Neuronal stem cell (in vitro differentiated cells): ENCODE measurements at regions not wholly inside any gene's neighbourhood (a gene's known extent, or its start where the extent isn't known, plus 50 kb on each side); places are given as distances from the start of the nearest gene placed in this dataset. TPM values are rescaled to one million over a fixed set of nuclear protein-coding genes. Genes with fewer than 3 reads are reported as not detected.
"Not testable (repeated sequence)": the region's sequence is repeated elsewhere in the genome, so short reads cannot be mapped to it uniquely, and the experiment has no call there.

Experiments used
- DNase-seq: peaks from one replicate; pipeline ENCODE4 v3.0.0-alpha.2; 2013; ENCODE audit warnings: low spot score
- H2AFZ ChIP-seq: one replicate; pipeline ENCODE4 v1.6.1; 2013; ENCODE audit warnings: mild to moderate bottlenecking, low read length, inconsistent platforms
- H2AK5ac ChIP-seq: 2 replicates; pipeline ENCODE4 v1.6.1; 2013; ENCODE audit warnings: low read depth, mild to moderate bottlenecking, inconsistent platforms, low read length, moderate library complexity, mixed read lengths
- H2BK120ac ChIP-seq: 2 replicates; pipeline ENCODE4 v1.6.1; 2013; ENCODE audit warnings: low read depth, mild to moderate bottlenecking, inconsistent platforms, low read length, moderate library complexity, mixed read lengths
- H2BK12ac ChIP-seq: one replicate; pipeline ENCODE4 v1.6.1; 2013; ENCODE audit warnings: low read length, inconsistent platforms
- H2BK15ac ChIP-seq: 2 replicates; pipeline ENCODE4 v1.6.1; 2013; ENCODE audit warnings: mild to moderate bottlenecking, low read length, inconsistent platforms, mixed read lengths
- H2BK5ac ChIP-seq: one replicate; pipeline ENCODE4 v1.6.1; 2013; ENCODE audit warnings: inconsistent platforms, mild to moderate bottlenecking, low read length, moderate library complexity
- H3K14ac ChIP-seq: one replicate; pipeline ENCODE4 v1.6.1; 2013; ENCODE audit warnings: low read length, inconsistent platforms
- H3K18ac ChIP-seq: 2 replicates; pipeline ENCODE4 v1.6.1; 2013; ENCODE audit warnings: low read length, inconsistent platforms
- H3K23ac ChIP-seq: 2 replicates; pipeline ENCODE4 v1.6.1; 2013; ENCODE audit warnings: low read depth, mild to moderate bottlenecking, mixed read lengths, low read length, inconsistent platforms; ENCODE audit not compliant: poor library complexity
- H3K27ac ChIP-seq: replicated peaks from 3 replicates; pipeline ENCODE4 v1.5.1; 2013; ENCODE audit warnings: low read length, inconsistent platforms
- H3K27me3 ChIP-seq, 3 experiments: 2 replicates each; pipeline ENCODE4 v1.6.1; 2013; ENCODE audit warnings: low read length in 3 of 3, mild to moderate bottlenecking in 2 of 3, inconsistent platforms in 1 of 3, low read depth in 1 of 3, mixed read lengths in 1 of 3, moderate library complexity in 1 of 3; ENCODE audit not compliant: control insufficient read depth in 3 of 3, insufficient read depth in 3 of 3
- H3K36me3 ChIP-seq, 2 donors: replicated peaks in 1 of 2; 2 replicates each; pipeline ENCODE4 v1.6.1; 2013; ENCODE audit warnings: low read length in 2 of 2; ENCODE audit not compliant: control insufficient read depth in 2 of 2, insufficient read depth in 2 of 2
- H3K4ac ChIP-seq: 2 replicates; pipeline ENCODE4 v1.6.1; 2013; ENCODE audit warnings: inconsistent platforms, mild to moderate bottlenecking, low read length, moderate library complexity
- H3K4me1 ChIP-seq, 2 donors: 1 replicate in 1 of 2; 2 replicates in 1 of 2; pipeline ENCODE4 v1.6.1; 2013; ENCODE audit warnings: low read length in 2 of 2, low read depth in 1 of 2; ENCODE audit not compliant: control insufficient read depth in 2 of 2, insufficient read depth in 1 of 2
- H3K4me2 ChIP-seq: one replicate; pipeline ENCODE4 v1.6.1; 2013; ENCODE audit warnings: mild to moderate bottlenecking, low read length, inconsistent platforms; ENCODE audit not compliant: insufficient read depth, poor library complexity, severe bottlenecking
- H3K4me3 ChIP-seq, 2 donors: 2 replicates each; pipeline ENCODE4 v1.5.1; 2013; ENCODE audit warnings: low read length in 2 of 2, mild to moderate bottlenecking in 2 of 2, inconsistent platforms in 1 of 2, moderate library complexity in 1 of 2
- H3K79me1 ChIP-seq: one replicate; pipeline ENCODE4 v1.6.1; 2013; ENCODE audit warnings: low read depth, mild to moderate bottlenecking, inconsistent platforms, low read length, moderate library complexity
- H3K9ac ChIP-seq: one replicate; pipeline ENCODE4 v1.6.1; 2013; ENCODE audit warnings: mild to moderate bottlenecking, low read depth, low read length, inconsistent platforms; ENCODE audit not compliant: poor library complexity
- H3K9me3 ChIP-seq, 2 donors: replicated peaks in 1 of 2; 2 replicates each; pipeline versions ENCODE3 to v1.6.1; 2013; ENCODE audit warnings: low read length in 2 of 2, mild to moderate bottlenecking in 2 of 2, inconsistent platforms in 1 of 2, low read depth in 1 of 2, mixed read lengths in 1 of 2, moderate library complexity in 1 of 2; ENCODE audit not compliant: control insufficient read depth in 2 of 2, insufficient read depth in 1 of 2
- H4K8ac ChIP-seq: one replicate; pipeline ENCODE4 v1.6.1; 2013; ENCODE audit warnings: low read depth, mild to moderate bottlenecking, inconsistent platforms, low read length, moderate library complexity
- H4K91ac ChIP-seq: one replicate; pipeline ENCODE4 v1.6.1; 2013; ENCODE audit warnings: low read length, low read depth, mild to moderate bottlenecking, inconsistent platforms; ENCODE audit not compliant: poor library complexity
- WGBS, 2 donors: extraction: QIAGEN DNeasy Blood & Tissue Kit; methylation state at CpG; one replicate each; pipeline ENCODE4 v1.1.7; 2013; ENCODE audit warnings: missing lambda C conversion rate in 2 of 2, mixed read lengths in 1 of 2; ENCODE audit not compliant: insufficient read length in 2 of 2, insufficient replicate concordance in 1 of 2; ENCODE audit errors: extremely low coverage in 2 of 2; 5-methylcytosine and 5-hydroxymethylcytosine counted together
- small RNA-seq: library from polyadenylated mRNA; stranded (forward); fragments of <200 nt; extraction: miRNeasy Mini kit (QIAGEN cat#:217004); gene quantifications from one replicate; pipeline ENCODE3, GENCODE V24; 2013; ENCODE audit not compliant: insufficient read depth

- H2AK5ac ChIP-seq, H3K79me1 ChIP-seq, H3K27ac ChIP-seq, H3K14ac ChIP-seq, H2BK15ac ChIP-seq, H2BK12ac ChIP-seq, DNase-seq, H3K18ac ChIP-seq, H2BK120ac ChIP-seq, H3K4ac ChIP-seq, H3K4me2 ChIP-seq, H3K4me3 ChIP-seq, H3K23ac ChIP-seq, H3K9ac ChIP-seq, H2BK5ac ChIP-seq, H4K91ac ChIP-seq, H2AFZ ChIP-seq, H3K27me3 ChIP-seq, H4K8ac ChIP-seq, H3K9me3 ChIP-seq, H3K36me3 ChIP-seq, H3K4me1 ChIP-seq: not testable (repeated sequence)
- WGBS, 2 donors, result no CpG with 5 or more reads among the region's 3 CpGs
Measured at GRCh38 chr9:61460860-61461259, 271.0 kb downstream of the SPATA31A7 start.

Small RNA genes in the stretch of these regions (small RNA-seq; reads per million reads assigned to genes)
- not detected for gene RN7SL462P
